ENCODE measurements at regions not wholly inside any gene's neighbourhood (a gene's known extent, or its start where the extent isn't known, plus 50 kb on each side); places are given as distances from the start of the nearest gene placed in this dataset.
"Not testable (repeated sequence)": the region's sequence is repeated elsewhere in the genome, so short reads cannot be mapped to it uniquely, and the experiment has no call there.

GRCh38 chrX:9396930-9397329, 67.9 kb upstream of the TBL1X start:
- Histone ChIP-seq H3K79me2 (ENCODE audit: insufficient read depth, low read length) (no peaks in the 10 kb centered on the region), H2AFZ (ENCODE audit: low read length) (no peak overlapping the region), H3K4me3 (ENCODE audit: insufficient read depth, low read length) (no peak overlapping the region), H3K36me3 (ENCODE audit: insufficient read depth, low read length) (no peaks in the 10 kb centered on the region), H3K4me1 (ENCODE audit: insufficient read depth, low read length) (peaks cover 2% of the 10 kb centered on the region), H3K27me3 (ENCODE audit: insufficient read depth, low read length) (no peaks in the 10 kb centered on the region), H3K27ac (ENCODE audit: low read depth, low read length) (no peak overlapping the region), H4K20me1 (ENCODE audit: insufficient read depth, low read length) (no peaks in the 10 kb centered on the region), H3K9me3 (ENCODE audit: low read depth, low read length) (no peaks in the 10 kb centered on the region), H3K4me2 (ENCODE audit: insufficient read depth, low read length) (no peak overlapping the region)
- no peak for DNase-seq (ENCODE audit: insufficient read length, low spot score, missing footprints)
- no peak for TF ChIP-seq CTCF (IDR thresholded peaks at IDR 0.05; ENCODE audit: extremely low read depth, low read depth, low read length)

- no peak overlapping the region for H3K4me2 ChIP-seq (ENCODE audit: insufficient read depth, low read length)
- no peaks in the 10 kb centered on the region for H3K79me2 ChIP-seq (ENCODE audit: insufficient read depth, low read length)
- no peaks in the 10 kb centered on the region for H3K36me3 ChIP-seq (ENCODE audit: insufficient read depth, low read length)
- H3K9me3 ChIP-seq (ENCODE audit: low read depth, low read length) = no peaks in the 10 kb centered on the region
- no peaks in the 10 kb centered on the region for H3K4me1 ChIP-seq (ENCODE audit: insufficient read depth, low read length)
- H3K4me3 ChIP-seq (ENCODE audit: insufficient read depth, low read length) = no peak overlapping the region
- no peak overlapping the region for H2AFZ ChIP-seq (ENCODE audit: low read length)
- no peak for TF ChIP-seq CTCF (IDR thresholded peaks at IDR 0.05; ENCODE audit: extremely low read depth, low read depth, low read length)
- H4K20me1 ChIP-seq (ENCODE audit: insufficient read depth, low read length) = no peaks in the 10 kb centered on the region
- no peak for DNase-seq (ENCODE audit: insufficient read length, low spot score, missing footprints)
- H3K27me3 ChIP-seq (ENCODE audit: insufficient read depth, low read length) = no peaks in the 10 kb centered on the region
- H3K27ac ChIP-seq (ENCODE audit: low read depth, low read length) = no peak overlapping the region
Measured at GRCh38 chrX:9401051-9401450, 63.8 kb upstream of the TBL1X start.

GRCh38 chrX:9403374-9403773, 61.5 kb upstream of the TBL1X start:
- DNase-seq (ENCODE audit: insufficient read length, low spot score, missing footprints) = no peak
- no peak overlapping the region for H3K4me2 ChIP-seq (ENCODE audit: insufficient read depth, low read length)
- H3K36me3 ChIP-seq (ENCODE audit: insufficient read depth, low read length) = no peaks in the 10 kb centered on the region
- no peaks in the 10 kb centered on the region for H3K79me2 ChIP-seq (ENCODE audit: insufficient read depth, low read length)
- H3K4me1 ChIP-seq (ENCODE audit: insufficient read depth, low read length) = no peaks in the 10 kb centered on the region
- no peak overlapping the region for H3K27ac ChIP-seq (ENCODE audit: low read depth, low read length)
- TF ChIP-seq CTCF (IDR thresholded peaks at IDR 0.05; ENCODE audit: extremely low read depth, low read depth, low read length) = no peak
- H3K4me3 ChIP-seq (ENCODE audit: insufficient read depth, low read length) = no peak overlapping the region
- no peaks in the 10 kb centered on the region for H4K20me1 ChIP-seq (ENCODE audit: insufficient read depth, low read length)
- H2AFZ ChIP-seq (ENCODE audit: low read length) = no peak overlapping the region
- H3K9me3 ChIP-seq (ENCODE audit: low read depth, low read length) = no peaks in the 10 kb centered on the region
- no peaks in the 10 kb centered on the region for H3K27me3 ChIP-seq (ENCODE audit: insufficient read depth, low read length)

GRCh38 chrX:9405635-9406034, 59.2 kb upstream of the TBL1X start:
- DNase-seq (ENCODE audit: insufficient read length, low spot score, missing footprints); H2AFZ ChIP-seq (ENCODE audit: low read length); H4K20me1 ChIP-seq (ENCODE audit: insufficient read depth, low read length); H3K4me3 ChIP-seq (ENCODE audit: insufficient read depth, low read length); H3K36me3 ChIP-seq (ENCODE audit: insufficient read depth, low read length); H3K27me3 ChIP-seq (ENCODE audit: insufficient read depth, low read length); H3K4me2 ChIP-seq (ENCODE audit: insufficient read depth, low read length); H3K4me1 ChIP-seq (ENCODE audit: insufficient read depth, low read length); H3K9me3 ChIP-seq (ENCODE audit: low read depth, low read length); H3K27ac ChIP-seq (ENCODE audit: low read depth, low read length); H3K79me2 ChIP-seq (ENCODE audit: insufficient read depth, low read length): not testable (repeated sequence)

- H3K27ac ChIP-seq (ENCODE audit: low read depth, low read length); H3K27me3 ChIP-seq (ENCODE audit: insufficient read depth, low read length); H3K36me3 ChIP-seq (ENCODE audit: insufficient read depth, low read length); H4K20me1 ChIP-seq (ENCODE audit: insufficient read depth, low read length); DNase-seq (ENCODE audit: insufficient read length, low spot score, missing footprints); H3K79me2 ChIP-seq (ENCODE audit: insufficient read depth, low read length); H3K4me1 ChIP-seq (ENCODE audit: insufficient read depth, low read length); H3K4me3 ChIP-seq (ENCODE audit: insufficient read depth, low read length); H2AFZ ChIP-seq (ENCODE audit: low read length); H3K9me3 ChIP-seq (ENCODE audit: low read depth, low read length); H3K4me2 ChIP-seq (ENCODE audit: insufficient read depth, low read length): not testable (repeated sequence)
Measured at GRCh38 chrX:9410889-9411288, 54.0 kb upstream of the TBL1X start.

GRCh38 chrX:9411682-9412081, 53.2 kb upstream of the TBL1X start:
- H3K79me2 ChIP-seq (ENCODE audit: insufficient read depth, low read length); H3K27ac ChIP-seq (ENCODE audit: low read depth, low read length); H2AFZ ChIP-seq (ENCODE audit: low read length); H3K27me3 ChIP-seq (ENCODE audit: insufficient read depth, low read length); H3K9me3 ChIP-seq (ENCODE audit: low read depth, low read length); H3K4me1 ChIP-seq (ENCODE audit: insufficient read depth, low read length); H4K20me1 ChIP-seq (ENCODE audit: insufficient read depth, low read length); H3K4me2 ChIP-seq (ENCODE audit: insufficient read depth, low read length); H3K36me3 ChIP-seq (ENCODE audit: insufficient read depth, low read length); H3K4me3 ChIP-seq (ENCODE audit: insufficient read depth, low read length); DNase-seq (ENCODE audit: insufficient read length, low spot score, missing footprints): not testable (repeated sequence)
